ENCODE measurements at regions not wholly inside any gene's neighbourhood (a gene's known extent, or its start where the extent isn't known, plus 50 kb on each side); places are given as distances from the start of the nearest gene placed in this dataset.

DNA sequence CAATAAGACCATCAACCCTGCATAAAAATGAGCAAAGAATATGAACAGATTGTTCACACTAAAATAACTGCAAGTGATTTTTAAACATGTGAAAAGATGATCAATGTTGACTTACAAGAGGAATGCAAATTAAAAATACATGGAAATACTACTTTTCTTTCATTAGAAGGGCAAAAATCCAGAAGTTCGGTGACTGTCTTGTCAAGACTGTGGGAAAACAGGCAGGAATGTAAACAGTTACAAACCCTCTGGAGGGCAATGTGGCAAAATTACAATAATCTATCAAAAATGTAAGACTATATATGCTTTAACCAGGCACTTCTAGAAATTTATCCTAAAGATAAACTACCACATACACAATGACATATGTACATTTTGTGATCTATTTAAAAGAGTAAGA, 86.7 kb downstream of the TNFAIP3 start:
- Histone ChIP-seq H3K4me1 (ENCODE audit: insufficient read depth) (peaks cover 5% of the 10 kb centered on the region; the same call in 1 of the 2 replicates), H3K4me2 (no peak overlapping the region), H3F3A (replicated peaks; ENCODE audit: low read depth) (no peaks in the 10 kb centered on the region), H3K9me2 (ENCODE audit: insufficient read depth) (0 out of 2 replicates have a peak, but pooled peaks cover 4% of the 10 kb centered on the region), H4K20me1 (replicated peaks; ENCODE audit: insufficient read depth) (no peaks in the 10 kb centered on the region), H3K79me2 (replicated peaks; ENCODE audit: insufficient read depth) (no peaks in the 10 kb centered on the region), H3K4me3 (no peak overlapping the region), H3K36me3 (ENCODE audit: insufficient read depth) (no peaks in the 10 kb centered on the region), H3K27me3 (ENCODE audit: insufficient read depth) (no peaks in the 10 kb centered on the region), H3K27ac (ENCODE audit: low read depth) (no peak overlapping the region), H2AFZ (no peak overlapping the region)
- Mint-ChIP-seq H3K4me1 (no peaks in the 10 kb centered on the region; the same call in none of the 3 replicates), H3K9me3 (no peaks in the 10 kb centered on the region), H3K27ac (no peak overlapping the region), H3K27me3 (ENCODE audit: insufficient read depth, low read depth, poor library complexity) (no peaks in the 10 kb centered on the region), H3K36me3 (ENCODE audit: low read depth) (no peaks in the 10 kb centered on the region), H3K4me3 (no peak overlapping the region)
- no peak for TF ChIP-seq CREB1 (CRISPR knock-in tag; IDR thresholded peaks at IDR 0.05; ENCODE audit: low read depth)
- no peak for TF ChIP-seq STAT1 (IDR thresholded peaks at IDR 0.05; ENCODE audit: unreplicated experiment)
- TF ChIP-seq EZH2phosphoT487 (IDR thresholded peaks at IDR 0.05; ENCODE audit: unreplicated experiment) = no peak
- TF ChIP-seq JUNB (IDR thresholded peaks at IDR 0.05; ENCODE audit: unreplicated experiment) = no peak
- TF ChIP-seq EZH2 (IDR thresholded peaks at IDR 0.05; ENCODE audit: low read depth, unreplicated experiment) = no peak
- TF ChIP-seq, protein P1, sequence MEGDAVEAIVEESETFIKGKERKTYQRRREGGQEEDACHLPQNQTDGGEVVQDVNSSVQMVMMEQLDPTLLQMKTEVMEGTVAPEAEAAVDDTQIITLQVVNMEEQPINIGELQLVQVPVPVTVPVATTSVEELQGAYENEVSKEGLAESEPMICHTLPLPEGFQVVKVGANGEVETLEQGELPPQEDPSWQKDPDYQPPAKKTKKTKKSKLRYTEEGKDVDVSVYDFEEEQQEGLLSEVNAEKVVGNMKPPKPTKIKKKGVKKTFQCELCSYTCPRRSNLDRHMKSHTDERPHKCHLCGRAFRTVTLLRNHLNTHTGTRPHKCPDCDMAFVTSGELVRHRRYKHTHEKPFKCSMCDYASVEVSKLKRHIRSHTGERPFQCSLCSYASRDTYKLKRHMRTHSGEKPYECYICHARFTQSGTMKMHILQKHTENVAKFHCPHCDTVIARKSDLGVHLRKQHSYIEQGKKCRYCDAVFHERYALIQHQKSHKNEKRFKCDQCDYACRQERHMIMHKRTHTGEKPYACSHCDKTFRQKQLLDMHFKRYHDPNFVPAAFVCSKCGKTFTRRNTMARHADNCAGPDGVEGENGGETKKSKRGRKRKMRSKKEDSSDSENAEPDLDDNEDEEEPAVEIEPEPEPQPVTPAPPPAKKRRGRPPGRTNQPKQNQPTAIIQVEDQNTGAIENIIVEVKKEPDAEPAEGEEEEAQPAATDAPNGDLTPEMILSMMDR (conservative IDR thresholded peaks at IDR 0.05; ENCODE audit: low read depth in 2 of 2) = no peak
- TF ChIP-seq ZNF114 (CRISPR knock-in tag; IDR thresholded peaks at IDR 0.05) = no peak
- TF ChIP-seq, protein P2, sequence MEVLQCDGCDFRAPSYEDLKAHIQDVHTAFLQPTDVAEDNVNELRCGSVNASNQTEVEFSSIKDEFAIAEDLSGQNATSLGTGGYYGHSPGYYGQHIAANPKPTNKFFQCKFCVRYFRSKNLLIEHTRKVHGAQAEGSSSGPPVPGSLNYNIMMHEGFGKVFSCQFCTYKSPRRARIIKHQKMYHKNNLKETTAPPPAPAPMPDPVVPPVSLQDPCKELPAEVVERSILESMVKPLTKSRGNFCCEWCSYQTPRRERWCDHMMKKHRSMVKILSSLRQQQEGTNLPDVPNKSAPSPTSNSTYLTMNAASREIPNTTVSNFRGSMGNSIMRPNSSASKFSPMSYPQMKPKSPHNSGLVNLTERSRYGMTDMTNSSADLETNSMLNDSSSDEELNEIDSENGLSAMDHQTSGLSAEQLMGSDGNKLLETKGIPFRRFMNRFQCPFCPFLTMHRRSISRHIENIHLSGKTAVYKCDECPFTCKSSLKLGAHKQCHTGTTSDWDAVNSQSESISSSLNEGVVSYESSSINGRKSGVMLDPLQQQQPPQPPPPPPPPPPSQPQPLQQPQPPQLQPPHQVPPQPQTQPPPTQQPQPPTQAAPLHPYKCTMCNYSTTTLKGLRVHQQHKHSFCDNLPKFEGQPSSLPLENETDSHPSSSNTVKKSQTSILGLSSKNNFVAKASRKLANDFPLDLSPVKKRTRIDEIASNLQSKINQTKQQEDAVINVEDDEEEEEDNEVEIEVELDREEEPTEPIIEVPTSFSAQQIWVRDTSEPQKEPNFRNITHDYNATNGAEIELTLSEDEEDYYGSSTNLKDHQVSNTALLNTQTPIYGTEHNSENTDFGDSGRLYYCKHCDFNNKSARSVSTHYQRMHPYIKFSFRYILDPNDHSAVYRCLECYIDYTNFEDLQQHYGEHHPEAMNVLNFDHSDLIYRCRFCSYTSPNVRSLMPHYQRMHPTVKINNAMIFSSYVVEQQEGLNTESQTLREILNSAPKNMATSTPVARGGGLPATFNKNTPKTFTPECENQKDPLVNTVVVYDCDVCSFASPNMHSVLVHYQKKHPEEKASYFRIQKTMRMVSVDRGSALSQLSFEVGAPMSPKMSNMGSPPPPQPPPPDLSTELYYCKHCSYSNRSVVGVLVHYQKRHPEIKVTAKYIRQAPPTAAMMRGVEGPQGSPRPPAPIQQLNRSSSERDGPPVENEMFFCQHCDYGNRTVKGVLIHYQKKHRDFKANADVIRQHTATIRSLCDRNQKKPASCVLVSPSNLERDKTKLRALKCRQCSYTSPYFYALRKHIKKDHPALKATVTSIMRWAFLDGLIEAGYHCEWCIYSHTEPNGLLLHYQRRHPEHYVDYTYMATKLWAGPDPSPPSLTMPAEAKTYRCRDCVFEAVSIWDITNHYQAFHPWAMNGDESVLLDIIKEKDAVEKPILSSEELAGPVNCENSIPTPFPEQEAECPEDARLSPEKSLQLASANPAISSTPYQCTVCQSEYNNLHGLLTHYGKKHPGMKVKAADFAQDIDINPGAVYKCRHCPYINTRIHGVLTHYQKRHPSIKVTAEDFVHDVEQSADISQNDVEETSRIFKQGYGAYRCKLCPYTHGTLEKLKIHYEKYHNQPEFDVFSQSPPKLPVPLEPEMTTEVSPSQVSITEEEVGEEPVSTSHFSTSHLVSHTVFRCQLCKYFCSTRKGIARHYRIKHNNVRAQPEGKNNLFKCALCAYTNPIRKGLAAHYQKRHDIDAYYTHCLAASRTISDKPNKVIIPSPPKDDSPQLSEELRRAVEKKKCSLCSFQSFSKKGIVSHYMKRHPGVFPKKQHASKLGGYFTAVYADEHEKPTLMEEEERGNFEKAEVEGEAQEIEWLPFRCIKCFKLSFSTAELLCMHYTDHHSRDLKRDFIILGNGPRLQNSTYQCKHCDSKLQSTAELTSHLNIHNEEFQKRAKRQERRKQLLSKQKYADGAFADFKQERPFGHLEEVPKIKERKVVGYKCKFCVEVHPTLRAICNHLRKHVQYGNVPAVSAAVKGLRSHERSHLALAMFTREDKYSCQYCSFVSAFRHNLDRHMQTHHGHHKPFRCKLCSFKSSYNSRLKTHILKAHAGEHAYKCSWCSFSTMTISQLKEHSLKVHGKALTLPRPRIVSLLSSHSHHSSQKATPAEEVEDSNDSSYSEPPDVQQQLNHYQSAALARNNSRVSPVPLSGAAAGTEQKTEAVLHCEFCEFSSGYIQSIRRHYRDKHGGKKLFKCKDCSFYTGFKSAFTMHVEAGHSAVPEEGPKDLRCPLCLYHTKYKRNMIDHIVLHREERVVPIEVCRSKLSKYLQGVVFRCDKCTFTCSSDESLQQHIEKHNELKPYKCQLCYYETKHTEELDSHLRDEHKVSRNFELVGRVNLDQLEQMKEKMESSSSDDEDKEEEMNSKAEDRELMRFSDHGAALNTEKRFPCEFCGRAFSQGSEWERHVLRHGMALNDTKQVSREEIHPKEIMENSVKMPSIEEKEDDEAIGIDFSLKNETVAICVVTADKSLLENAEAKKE (CRISPR knock-in tag; IDR thresholded peaks at IDR 0.05) = no peak
- TF ChIP-seq POLR2AphosphoS5 (IDR thresholded peaks at IDR 0.05; ENCODE audit: low read depth) = no peak
- TF ChIP-seq NANOG (IDR thresholded peaks at IDR 0.05; ENCODE audit: borderline replicate concordance) = no peak
- TF ChIP-seq, protein P3, sequence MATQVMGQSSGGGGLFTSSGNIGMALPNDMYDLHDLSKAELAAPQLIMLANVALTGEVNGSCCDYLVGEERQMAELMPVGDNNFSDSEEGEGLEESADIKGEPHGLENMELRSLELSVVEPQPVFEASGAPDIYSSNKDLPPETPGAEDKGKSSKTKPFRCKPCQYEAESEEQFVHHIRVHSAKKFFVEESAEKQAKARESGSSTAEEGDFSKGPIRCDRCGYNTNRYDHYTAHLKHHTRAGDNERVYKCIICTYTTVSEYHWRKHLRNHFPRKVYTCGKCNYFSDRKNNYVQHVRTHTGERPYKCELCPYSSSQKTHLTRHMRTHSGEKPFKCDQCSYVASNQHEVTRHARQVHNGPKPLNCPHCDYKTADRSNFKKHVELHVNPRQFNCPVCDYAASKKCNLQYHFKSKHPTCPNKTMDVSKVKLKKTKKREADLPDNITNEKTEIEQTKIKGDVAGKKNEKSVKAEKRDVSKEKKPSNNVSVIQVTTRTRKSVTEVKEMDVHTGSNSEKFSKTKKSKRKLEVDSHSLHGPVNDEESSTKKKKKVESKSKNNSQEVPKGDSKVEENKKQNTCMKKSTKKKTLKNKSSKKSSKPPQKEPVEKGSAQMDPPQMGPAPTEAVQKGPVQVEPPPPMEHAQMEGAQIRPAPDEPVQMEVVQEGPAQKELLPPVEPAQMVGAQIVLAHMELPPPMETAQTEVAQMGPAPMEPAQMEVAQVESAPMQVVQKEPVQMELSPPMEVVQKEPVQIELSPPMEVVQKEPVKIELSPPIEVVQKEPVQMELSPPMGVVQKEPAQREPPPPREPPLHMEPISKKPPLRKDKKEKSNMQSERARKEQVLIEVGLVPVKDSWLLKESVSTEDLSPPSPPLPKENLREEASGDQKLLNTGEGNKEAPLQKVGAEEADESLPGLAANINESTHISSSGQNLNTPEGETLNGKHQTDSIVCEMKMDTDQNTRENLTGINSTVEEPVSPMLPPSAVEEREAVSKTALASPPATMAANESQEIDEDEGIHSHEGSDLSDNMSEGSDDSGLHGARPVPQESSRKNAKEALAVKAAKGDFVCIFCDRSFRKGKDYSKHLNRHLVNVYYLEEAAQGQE (IDR thresholded peaks at IDR 0.05; ENCODE audit: unreplicated experiment) = no peak
- no peak for TF ChIP-seq ZNF331 (CRISPR knock-in tag; IDR thresholded peaks at IDR 0.05; ENCODE audit: low read depth)
- DNase-seq (ENCODE audit: low spot score) (no peak), ATAC-seq (no peak)
